ENCODE measurements at regions not wholly inside any gene's neighbourhood (a gene's known extent, or its start where the extent isn't known, plus 50 kb on each side); places are given as distances from the start of the nearest gene placed in this dataset.
"Not testable (repeated sequence)": the region's sequence is repeated elsewhere in the genome, so short reads cannot be mapped to it uniquely, and the experiment has no call there.

- Mint-ChIP-seq H3K4me1 (ENCODE audit: low read depth) (no peaks in the 10 kb centered on the region), H3K27me3 (no peaks in the 10 kb centered on the region)
- intact Hi-C loops (cut with micrococcal nuclease) = no loop called here
These were observed 128.2 kb upstream of the IRX2 start for GRCh38 chr5:2879701-2880100.

GRCh38 chr5:2877522-2877921 is 126.0 kb upstream of the IRX2 start:
- H3K4me1 Mint-ChIP-seq (ENCODE audit: low read depth) = no peaks in the 10 kb centered on the region
- H3K27ac Mint-ChIP-seq = no peak overlapping the region
- H3K36me3 Mint-ChIP-seq (ENCODE audit: low read depth) = no peaks in the 10 kb centered on the region
- intact Hi-C loops (cut with micrococcal nuclease) = no loop called here
- H3K9me3 Mint-ChIP-seq = peaks cover 48% of the 10 kb centered on the region
- no peak overlapping the region for H3K4me3 Mint-ChIP-seq
- H3K27me3 Mint-ChIP-seq = no peaks in the 10 kb centered on the region

More at GRCh38 chr5:2879701-2880100, 128.2 kb upstream of the IRX2 start:
- H3K4me3 Mint-ChIP-seq = no peak overlapping the region
- no peak overlapping the region for H3K27ac Mint-ChIP-seq
- no peaks in the 10 kb centered on the region for H3K36me3 Mint-ChIP-seq (ENCODE audit: low read depth)
- peaks cover 47% of the 10 kb centered on the region for H3K9me3 Mint-ChIP-seq

GRCh38 chr5:2876183-2876582 is 124.7 kb upstream of the IRX2 start:
- no peaks in the 10 kb centered on the region for H3K36me3 Mint-ChIP-seq (ENCODE audit: low read depth)
- no peaks in the 10 kb centered on the region for H3K4me1 Mint-ChIP-seq (ENCODE audit: low read depth)
- no peak overlapping the region for H3K27ac Mint-ChIP-seq
- H3K4me3 Mint-ChIP-seq = no peak overlapping the region
- intact Hi-C loops (cut with micrococcal nuclease) = no loop called here
- peaks cover 48% of the 10 kb centered on the region for H3K9me3 Mint-ChIP-seq
- no peaks in the 10 kb centered on the region for H3K27me3 Mint-ChIP-seq

GRCh38 chr5:2874099-2874498 is 122.6 kb upstream of the IRX2 start:
- H3K4me3 Mint-ChIP-seq = no peak overlapping the region
- peaks cover 46% of the 10 kb centered on the region for H3K9me3 Mint-ChIP-seq
- H3K27ac Mint-ChIP-seq = no peak overlapping the region
- no peaks in the 10 kb centered on the region for H3K4me1 Mint-ChIP-seq (ENCODE audit: low read depth)
- H3K36me3 Mint-ChIP-seq (ENCODE audit: low read depth) = no peaks in the 10 kb centered on the region
- intact Hi-C loops (cut with micrococcal nuclease) = no loop called here
- no peaks in the 10 kb centered on the region for H3K27me3 Mint-ChIP-seq

GRCh38 chr5:2872676-2873075 is 121.2 kb upstream of the IRX2 start:
- Mint-ChIP-seq H3K4me3 (no peak overlapping the region), H3K9me3 (peaks cover 33% of the 10 kb centered on the region), H3K4me1 (ENCODE audit: low read depth) (no peaks in the 10 kb centered on the region), H3K36me3 (ENCODE audit: low read depth) (no peaks in the 10 kb centered on the region), H3K27ac (no peak overlapping the region), H3K27me3 (no peaks in the 10 kb centered on the region)
- intact Hi-C loops (cut with micrococcal nuclease) = no loop called here

- Mint-ChIP-seq H3K4me3 (no peak overlapping the region), H3K27ac (no peak overlapping the region), H3K4me1 (ENCODE audit: low read depth) (no peaks in the 10 kb centered on the region), H3K9me3 (peaks cover 30% of the 10 kb centered on the region), H3K36me3 (ENCODE audit: low read depth) (no peaks in the 10 kb centered on the region), H3K27me3 (no peaks in the 10 kb centered on the region)
- intact Hi-C loops (cut with micrococcal nuclease) = no loop called here
These were observed 119.8 kb upstream of the IRX2 start for GRCh38 chr5:2871282-2871681.

GRCh38 chr5:2869471-2869870 is 118.0 kb upstream of the IRX2 start:
- Mint-ChIP-seq H3K36me3 (ENCODE audit: low read depth) (no peaks in the 10 kb centered on the region), H3K27ac (no peak overlapping the region), H3K27me3 (no peaks in the 10 kb centered on the region), H3K9me3 (peaks cover 41% of the 10 kb centered on the region), H3K4me3 (no peak overlapping the region), H3K4me1 (ENCODE audit: low read depth) (no peaks in the 10 kb centered on the region)
- intact Hi-C loops (cut with micrococcal nuclease) = no loop called here

- Mint-ChIP-seq H3K27me3 (no peaks in the 10 kb centered on the region), H3K4me3 (no peak overlapping the region), H3K9me3 (peaks cover 50% of the 10 kb centered on the region), H3K4me1 (ENCODE audit: low read depth) (no peaks in the 10 kb centered on the region), H3K27ac (no peak overlapping the region), H3K36me3 (ENCODE audit: low read depth) (no peaks in the 10 kb centered on the region)
- intact Hi-C loops (cut with micrococcal nuclease) = no loop called here
These were observed 116.0 kb upstream of the IRX2 start for GRCh38 chr5:2867373-2867933.

GRCh38 chr5:2866662-2867372 is 115.3 kb upstream of the IRX2 start:
- Mint-ChIP-seq H3K4me1 (ENCODE audit: low read depth) (no peaks in the 10 kb centered on the region), H3K4me3 (no peak overlapping the region), H3K9me3 (peaks cover 56% of the 10 kb centered on the region), H3K27me3 (no peaks in the 10 kb centered on the region), H3K27ac (no peak overlapping the region), H3K36me3 (ENCODE audit: low read depth) (no peaks in the 10 kb centered on the region)
- intact Hi-C loops (cut with micrococcal nuclease) = no loop called here

- H3K9me3 Mint-ChIP-seq = peaks cover 58% of the 10 kb centered on the region
- H3K27ac Mint-ChIP-seq = no peak overlapping the region
- H3K4me3 Mint-ChIP-seq = no peak overlapping the region
- no peaks in the 10 kb centered on the region for H3K36me3 Mint-ChIP-seq (ENCODE audit: low read depth)
- no peaks in the 10 kb centered on the region for H3K27me3 Mint-ChIP-seq
- intact Hi-C loops (cut with micrococcal nuclease) = no loop called here
- H3K4me1 Mint-ChIP-seq (ENCODE audit: low read depth) = no peaks in the 10 kb centered on the region
These were observed 114.4 kb upstream of the IRX2 start for GRCh38 chr5:2865856-2866255.

GRCh38 chr5:2864515-2865105 is 113.1 kb upstream of the IRX2 start:
- intact Hi-C loops (cut with micrococcal nuclease) = no loop called here
- H3K36me3 Mint-ChIP-seq (ENCODE audit: low read depth) = no peaks in the 10 kb centered on the region
- H3K4me1 Mint-ChIP-seq (ENCODE audit: low read depth) = no peaks in the 10 kb centered on the region
- H3K27me3 Mint-ChIP-seq = no peaks in the 10 kb centered on the region
- H3K9me3 Mint-ChIP-seq = peaks cover 56% of the 10 kb centered on the region
- no peak overlapping the region for H3K27ac Mint-ChIP-seq
- H3K4me3 Mint-ChIP-seq = no peak overlapping the region

- H3K4me1 Mint-ChIP-seq (ENCODE audit: low read depth) = no peaks in the 10 kb centered on the region
These were observed 112.4 kb upstream of the IRX2 start for GRCh38 chr5:2863675-2864433.

GRCh38 chr5:2863133-2863532 is 111.7 kb upstream of the IRX2 start:
- H3K27me3 Mint-ChIP-seq = no peaks in the 10 kb centered on the region
- intact Hi-C loops (cut with micrococcal nuclease) = no loop called here
- no peaks in the 10 kb centered on the region for H3K36me3 Mint-ChIP-seq (ENCODE audit: low read depth)
- peaks cover 49% of the 10 kb centered on the region for H3K9me3 Mint-ChIP-seq
- no peak overlapping the region for H3K4me3 Mint-ChIP-seq
- H3K27ac Mint-ChIP-seq = no peak overlapping the region
- no peaks in the 10 kb centered on the region for H3K4me1 Mint-ChIP-seq (ENCODE audit: low read depth)

More at GRCh38 chr5:2863675-2864433, 112.4 kb upstream of the IRX2 start:
- Mint-ChIP-seq H3K4me3 (no peak overlapping the region), H3K27me3 (no peaks in the 10 kb centered on the region), H3K36me3 (ENCODE audit: low read depth) (no peaks in the 10 kb centered on the region), H3K9me3 (peaks cover 49% of the 10 kb centered on the region), H3K27ac (no peak overlapping the region)
- intact Hi-C loops (cut with micrococcal nuclease) = no loop called here

GRCh38 chr5:2862176-2862575 is 110.7 kb upstream of the IRX2 start:
- intact Hi-C loops (cut with micrococcal nuclease); H3K4me3 Mint-ChIP-seq; H3K36me3 Mint-ChIP-seq (ENCODE audit: low read depth); H3K27ac Mint-ChIP-seq; H3K4me1 Mint-ChIP-seq (ENCODE audit: low read depth); H3K27me3 Mint-ChIP-seq: not testable (repeated sequence)
- peaks cover 49% of the 10 kb centered on the region for H3K9me3 Mint-ChIP-seq
